Mammary epithelial cell (primary cell): ENCODE measurements at regions not wholly inside any gene's neighbourhood (a gene's known extent, or its start where the extent isn't known, plus 50 kb on each side); places are given as distances from the start of the nearest gene placed in this dataset.

Source experiments
- EZH2 ChIP-seq: IDR thresholded peaks from 2 replicates; pipeline ENCODE4 v1.6.1; 2012; ENCODE audit warnings: low read length, inconsistent platforms, borderline replicate concordance
- TF ChIP-seq, protein P1 (sequence below), 2 donors: IDR thresholded peaks in 1 of 2; conservative IDR thresholded peaks in 1 of 2; 2 replicates each; pipeline ENCODE4 v1.5.1; 2011 to 2012; ENCODE audit warnings: inconsistent platforms in 2 of 2, low read length in 2 of 2, mild to moderate bottlenecking in 2 of 2, control low read depth in 1 of 2, low read depth in 1 of 2; ENCODE audit not compliant: insufficient read depth in 1 of 2; ENCODE audit errors: extremely low read depth in 1 of 2

- TF ChIP-seq, protein P1, sequence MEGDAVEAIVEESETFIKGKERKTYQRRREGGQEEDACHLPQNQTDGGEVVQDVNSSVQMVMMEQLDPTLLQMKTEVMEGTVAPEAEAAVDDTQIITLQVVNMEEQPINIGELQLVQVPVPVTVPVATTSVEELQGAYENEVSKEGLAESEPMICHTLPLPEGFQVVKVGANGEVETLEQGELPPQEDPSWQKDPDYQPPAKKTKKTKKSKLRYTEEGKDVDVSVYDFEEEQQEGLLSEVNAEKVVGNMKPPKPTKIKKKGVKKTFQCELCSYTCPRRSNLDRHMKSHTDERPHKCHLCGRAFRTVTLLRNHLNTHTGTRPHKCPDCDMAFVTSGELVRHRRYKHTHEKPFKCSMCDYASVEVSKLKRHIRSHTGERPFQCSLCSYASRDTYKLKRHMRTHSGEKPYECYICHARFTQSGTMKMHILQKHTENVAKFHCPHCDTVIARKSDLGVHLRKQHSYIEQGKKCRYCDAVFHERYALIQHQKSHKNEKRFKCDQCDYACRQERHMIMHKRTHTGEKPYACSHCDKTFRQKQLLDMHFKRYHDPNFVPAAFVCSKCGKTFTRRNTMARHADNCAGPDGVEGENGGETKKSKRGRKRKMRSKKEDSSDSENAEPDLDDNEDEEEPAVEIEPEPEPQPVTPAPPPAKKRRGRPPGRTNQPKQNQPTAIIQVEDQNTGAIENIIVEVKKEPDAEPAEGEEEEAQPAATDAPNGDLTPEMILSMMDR (conservative IDR thresholded peaks at IDR 0.05 in 1 of 2, IDR thresholded peaks at IDR 0.05 in 1 of 2; ENCODE audit: extremely low read depth in 1 of 2, insufficient read depth in 1 of 2, low read depth in 1 of 2, low read length in 2 of 2) = no peak
- no peak for TF ChIP-seq EZH2
Measured at GRCh38 chr4:148857239-148857972, 415.2 kb upstream of the NR3C2 start.
